Neural progenitor cell (in vitro differentiated cells): ENCODE measurements at regions not wholly inside any gene's neighbourhood (a gene's known extent, or its start where the extent isn't known, plus 50 kb on each side); places are given as distances from the start of the nearest gene placed in this dataset.

Experiments
- CTCF ChIP-seq: fragments of 200-600 bp; sonication (generic); IDR thresholded peaks from 2 replicates; pipeline ENCODE4 v1.5.1; 2017; ENCODE audit warnings: antibody characterized with exemption, mild to moderate bottlenecking
- EZH2 ChIP-seq: fragments of 200-600 bp; sonication (generic); IDR thresholded peaks from 2 replicates; pipeline ENCODE4 v1.6.1; 2017; ENCODE audit warnings: antibody characterized with exemption, mild to moderate bottlenecking, moderate library complexity

GRCh38 chr3:68408626-68409025, 523.7 kb downstream of the TAFA4 start:
- TF ChIP-seq CTCF (no peak), EZH2 (no peak)
